ENCODE measurements at regions not wholly inside any gene's neighbourhood (a gene's known extent, or its start where the extent isn't known, plus 50 kb on each side); places are given as distances from the start of the nearest gene placed in this dataset.
"Not testable (repeated sequence)": the region's sequence is repeated elsewhere in the genome, so short reads cannot be mapped to it uniquely, and the experiment has no call there.

- intact Hi-C loops (cut with DNase I, micrococcal nuclease), result no loop called here
- no peak for DNase-seq
- no peak for ATAC-seq
Measured at GRCh38 chr4:31682796-31683195, 962.6 kb downstream of the PCDH7 start.

- ATAC-seq (no peak), DNase-seq (no peak)
- intact Hi-C loops (cut with DNase I, micrococcal nuclease), result no loop called here
Measured at GRCh38 chr4:31687717-31688342, 967.7 kb downstream of the PCDH7 start.

- no peak for DNase-seq
- no peak for ATAC-seq
- intact Hi-C loops (cut with DNase I, micrococcal nuclease), result no loop called here
Measured at GRCh38 chr4:31692399-31692940, 972.3 kb downstream of the PCDH7 start.

- intact Hi-C loops (cut with DNase I, micrococcal nuclease), result no loop called here
- ATAC-seq, result no peak
- no peak for DNase-seq
Measured at GRCh38 chr4:31701256-31701655, 981.1 kb downstream of the PCDH7 start.

DNA sequence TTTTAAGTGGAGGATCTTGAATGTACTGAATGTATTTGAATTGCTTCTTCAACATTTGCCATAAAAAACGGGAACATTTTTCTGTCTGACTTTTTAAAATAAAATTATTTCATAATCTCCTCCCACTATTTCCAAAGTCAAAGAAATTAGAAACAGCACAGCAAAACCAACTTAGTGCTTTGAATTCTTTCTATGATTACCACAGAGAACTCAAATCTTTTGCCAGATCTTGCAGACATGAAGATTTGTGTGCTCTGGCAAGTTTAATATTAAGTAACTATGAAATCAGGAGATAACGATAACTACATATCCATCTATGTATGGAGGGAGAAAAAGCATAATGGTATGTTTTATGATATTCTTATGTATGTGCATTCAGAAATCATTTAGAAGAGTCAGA is 982.2 kb downstream of the PCDH7 start:
- intact Hi-C loops (cut with DNase I, micrococcal nuclease), result no loop called here
- ATAC-seq, result no peak
- no peak for DNase-seq

DNA sequence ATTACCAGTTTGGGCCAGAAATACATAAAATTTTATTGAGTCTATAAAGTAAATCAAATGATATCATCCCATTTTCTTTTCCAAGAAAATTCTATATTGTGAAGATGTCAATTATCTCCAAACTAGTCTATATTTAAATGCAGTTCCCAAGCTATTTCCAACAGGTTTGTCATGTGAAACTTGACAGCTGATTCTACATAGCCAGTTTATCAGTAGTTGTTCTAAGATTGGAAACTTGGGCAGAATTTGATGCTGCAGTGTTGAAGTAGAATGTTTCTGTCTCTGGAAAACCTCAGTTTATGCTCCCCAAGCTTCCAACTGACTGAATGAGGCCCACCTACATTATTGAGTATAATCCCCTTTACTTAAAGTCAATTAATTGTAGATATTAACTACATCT is 994.1 kb downstream of the PCDH7 start:
- intact Hi-C loops (cut with DNase I, micrococcal nuclease), result no loop called here
- ATAC-seq (no peak), DNase-seq (no peak)

- ATAC-seq (no peak), DNase-seq (no peak)
Measured at GRCh38 chr4:31715302-31715701, 995.1 kb downstream of the PCDH7 start.

DNA sequence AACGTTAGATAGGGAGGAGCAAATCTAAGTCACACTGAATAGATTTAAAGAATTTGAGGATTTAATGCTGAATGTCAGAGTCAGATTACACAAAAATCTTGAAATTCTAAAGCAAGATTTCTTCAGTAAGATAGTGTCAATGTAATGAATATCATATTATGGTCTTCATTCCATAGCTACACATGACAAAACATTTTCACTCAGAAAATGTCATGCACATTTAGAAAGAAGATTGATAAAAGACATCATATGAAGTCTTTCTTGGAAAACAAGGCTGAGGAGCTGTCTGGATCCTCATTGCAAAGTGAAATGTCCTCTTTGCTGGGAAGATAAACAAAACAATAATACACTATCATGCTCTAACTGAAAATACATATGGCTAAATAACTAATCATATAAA is 1006.9 kb downstream of the PCDH7 start:
- intact Hi-C loops (cut with DNase I, micrococcal nuclease), result no loop called here
- ATAC-seq (no peak), DNase-seq (no peak)

More at GRCh38 chr4:31715302-31715701, 995.1 kb downstream of the PCDH7 start:
- intact Hi-C loops (cut with DNase I, micrococcal nuclease), result no loop called here

DNA sequence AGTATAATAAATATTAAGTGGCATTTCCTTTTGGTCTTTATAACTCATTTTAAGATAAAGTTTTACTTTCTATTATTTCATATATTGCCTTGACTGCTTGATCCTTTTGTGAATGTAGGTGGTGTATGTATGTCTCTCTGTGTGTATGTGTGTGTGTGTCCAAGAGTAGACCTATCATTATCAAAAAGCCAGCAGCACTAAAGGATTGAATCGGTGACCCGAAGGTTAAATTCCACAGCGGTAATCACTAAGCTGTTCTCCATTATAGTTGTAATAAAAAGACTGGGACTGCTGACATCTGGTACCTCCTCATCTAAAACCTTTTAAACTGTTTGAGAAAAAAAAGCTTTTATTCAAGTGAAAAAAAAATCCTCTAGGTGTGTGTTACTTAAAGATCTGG is 1014.8 kb downstream of the PCDH7 start:
- intact Hi-C loops (cut with DNase I, micrococcal nuclease), result no loop called here
- ATAC-seq, result no peak
- DNase-seq, result no peak

- ATAC-seq (no peak), DNase-seq (no peak)
- intact Hi-C loops (cut with DNase I, micrococcal nuclease), result no loop called here
Measured at GRCh38 chr4:31737419-31737818, 1017.2 kb downstream of the PCDH7 start.

GRCh38 chr4:31741326-31741725 is 1021.2 kb downstream of the PCDH7 start:
- intact Hi-C loops (cut with DNase I, micrococcal nuclease), result no loop called here
- DNase-seq (no peak), ATAC-seq (no peak)

GRCh38 chr4:31748382-31748781 is 1028.2 kb downstream of the PCDH7 start:
- ATAC-seq (no peak), DNase-seq (no peak)
- intact Hi-C loops (cut with DNase I, micrococcal nuclease), result no loop called here

DNA sequence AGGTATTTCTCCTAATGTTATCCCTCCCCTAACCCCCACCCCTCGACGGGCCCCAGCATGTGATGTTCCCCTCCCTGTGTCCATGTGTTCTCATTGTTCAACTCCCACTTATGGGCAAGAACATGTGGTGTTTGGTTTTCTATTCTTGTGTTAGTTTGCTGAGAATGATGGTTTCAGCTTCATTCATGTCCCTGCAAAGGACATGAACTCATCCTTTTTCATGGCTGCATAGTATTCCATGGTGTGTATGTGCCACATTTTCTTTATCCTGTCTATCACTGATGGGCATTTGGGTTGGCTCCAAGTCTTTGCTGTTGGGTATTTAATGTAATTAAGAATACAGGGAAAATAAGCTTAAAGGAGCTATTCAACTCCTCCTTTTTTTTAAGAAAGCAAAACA is 1030.4 kb downstream of the PCDH7 start:
- DNase-seq; intact Hi-C loops (cut with DNase I, micrococcal nuclease); ATAC-seq: not testable (repeated sequence)

DNA sequence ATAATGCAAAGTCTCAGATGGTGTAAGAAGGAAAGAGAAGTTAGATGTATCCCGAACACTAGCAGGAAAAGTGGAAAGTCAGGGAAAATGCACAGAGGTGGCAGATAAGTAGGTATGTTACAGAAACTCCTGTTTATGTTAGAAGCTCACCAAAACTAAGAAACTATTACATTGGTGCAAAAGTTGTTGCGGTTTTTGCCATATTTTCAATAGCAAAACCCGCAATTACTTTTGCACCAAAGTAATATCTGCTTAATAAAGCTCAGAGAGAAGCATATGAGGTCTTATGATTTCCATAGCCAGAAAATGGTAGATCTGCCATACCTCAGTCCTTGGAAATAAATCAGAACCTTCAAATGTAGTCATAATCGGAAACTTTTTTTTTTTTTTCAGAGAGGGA is 1035.6 kb downstream of the PCDH7 start:
- DNase-seq (no peak), ATAC-seq (no peak)
- intact Hi-C loops (cut with DNase I, micrococcal nuclease), result no loop called here

DNA sequence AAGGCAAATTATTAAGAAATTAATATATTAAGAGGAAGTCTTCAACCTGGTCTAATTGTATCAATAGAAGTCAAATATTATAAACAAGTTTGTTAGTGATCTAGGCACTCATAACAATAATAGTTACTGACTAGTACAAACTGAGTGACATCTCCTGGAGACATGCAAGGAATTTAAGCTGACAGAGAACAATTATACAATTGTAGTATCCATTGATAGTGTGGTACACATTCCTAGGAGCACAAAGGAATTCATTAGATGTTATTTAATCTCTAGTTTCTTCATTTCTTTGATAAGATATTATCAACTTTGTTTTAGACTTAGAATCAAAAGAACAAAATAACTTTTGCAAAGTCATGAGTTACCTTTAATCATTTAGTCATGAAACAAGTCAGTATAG is 1048.6 kb downstream of the PCDH7 start:
- ATAC-seq (no peak), DNase-seq (no peak)
- intact Hi-C loops (cut with DNase I, micrococcal nuclease), result no loop called here

DNA sequence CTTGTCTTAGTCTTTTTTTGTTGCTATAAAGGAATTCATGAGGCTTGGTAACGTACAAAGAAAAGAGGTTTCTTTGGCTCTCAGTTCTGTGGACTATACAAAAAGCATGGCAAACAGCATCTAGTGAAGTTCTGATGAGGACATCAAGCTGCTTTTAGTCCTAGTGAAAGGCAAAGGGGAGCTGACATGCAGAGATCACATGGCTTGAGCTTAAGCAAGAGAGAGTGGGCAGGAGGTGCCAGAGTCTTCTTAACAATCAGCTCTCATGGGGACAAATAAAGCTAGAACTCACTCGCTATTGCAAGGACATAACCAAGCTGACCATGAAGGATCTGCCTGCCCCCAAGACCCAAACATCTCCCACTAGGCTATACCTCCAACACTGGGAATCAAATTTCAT is 1063.1 kb downstream of the PCDH7 start:
- intact Hi-C loops (cut with DNase I, micrococcal nuclease), result no loop called here
- DNase-seq, result no peak
- no peak for ATAC-seq

DNA sequence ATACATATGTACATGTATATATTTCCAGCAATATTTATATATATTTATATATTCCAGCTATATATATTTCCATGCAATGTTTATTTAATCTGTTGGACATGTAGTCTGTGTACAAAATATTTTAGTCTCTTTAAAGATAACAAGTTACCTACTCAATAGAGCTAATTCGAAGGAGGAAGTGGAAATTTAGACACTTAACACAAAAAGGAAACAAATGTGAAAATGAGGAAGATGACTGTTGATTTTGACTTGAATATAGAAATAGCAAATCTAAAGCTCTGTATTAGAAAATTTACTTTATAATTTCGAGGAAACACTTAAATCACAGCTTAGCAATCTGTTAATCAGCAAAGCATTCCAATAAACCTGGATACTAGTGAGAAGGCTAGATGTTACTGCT is 1064.4 kb downstream of the PCDH7 start:
- DNase-seq (no peak), ATAC-seq (no peak)
- intact Hi-C loops (cut with DNase I, micrococcal nuclease), result no loop called here

DNA sequence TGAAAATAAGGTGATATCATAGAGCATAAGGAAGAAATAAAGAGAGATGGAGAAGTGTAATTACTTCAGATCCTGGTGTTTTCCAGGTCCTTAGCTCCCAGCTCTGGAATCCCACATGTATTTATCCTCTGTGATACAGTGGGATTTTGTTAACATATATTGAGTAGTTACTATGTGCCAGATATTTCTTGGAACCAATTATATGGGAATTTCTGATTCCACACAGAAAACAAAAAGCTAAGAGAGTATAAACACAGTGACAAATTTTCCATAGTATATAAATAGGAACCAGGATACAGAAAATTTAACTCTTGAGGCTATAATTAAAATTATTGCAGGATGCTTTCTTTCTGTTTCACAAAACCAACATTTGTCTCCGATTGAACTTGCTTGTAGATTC is 1067.5 kb downstream of the PCDH7 start:
- no peak for DNase-seq

GRCh38 chr4:31788676-31789075 is 1068.5 kb downstream of the PCDH7 start:
- ATAC-seq, result no peak

More for the DNA sequence above, 1067.5 kb downstream of the PCDH7 start:
- intact Hi-C loops (cut with DNase I, micrococcal nuclease), result no loop called here
- no peak for ATAC-seq

GRCh38 chr4:31791666-31792065 is 1071.5 kb downstream of the PCDH7 start:
- intact Hi-C loops (cut with DNase I, micrococcal nuclease), result no loop called here
- ATAC-seq, result no peak
- no peak for DNase-seq

More at GRCh38 chr4:31788676-31789075, 1068.5 kb downstream of the PCDH7 start:
- no peak for DNase-seq
- intact Hi-C loops (cut with DNase I, micrococcal nuclease), result no loop called here

- DNase-seq, result no peak
- ATAC-seq, result no peak
- intact Hi-C loops (cut with DNase I, micrococcal nuclease), result no loop called here
Measured at GRCh38 chr4:31793907-31794306, 1073.7 kb downstream of the PCDH7 start.
